Heart right ventricle (tissue), 16 donors: ENCODE measurements at regions not wholly inside any gene's neighbourhood (a gene's known extent, or its start where the extent isn't known, plus 50 kb on each side); places are given as distances from the start of the nearest gene placed in this dataset.
"Not testable (repeated sequence)": the region's sequence is repeated elsewhere in the genome, so short reads cannot be mapped to it uniquely, and the experiment has no call there.

ENCODE experiments used
- ATAC-seq, 8 donors: fragments of 200-7000 bp; cut with Tn5 transposase; one replicate each; pipeline ENCODE4 v1.9.1; 2020; ENCODE audit warnings: mild to moderate bottlenecking in 8 of 8, moderate library complexity in 8 of 8, moderate number of reproducible peaks in 1 of 8
- DNase-seq, 2 donors: peaks; one replicate each; pipeline ENCODE4 v3.0.0-alpha.2; 2020
- H3K27ac ChIP-seq, 10 donors: fragments of 200-600 bp; sonication (generic) in 2 of 10; one replicate each; pipeline versions ENCODE4 v1.5.0 to v1.8.0; 2020 to 2022; ENCODE audit warnings: mild to moderate bottlenecking in 3 of 10
- H3K27me3 ChIP-seq, 7 donors: fragments of 200-600 bp; one replicate each; pipeline ENCODE4 v1.8.0; 2021 to 2022; ENCODE audit warnings: mild to moderate bottlenecking in 2 of 7
- H3K36me3 ChIP-seq, 9 donors: fragments of 200-600 bp; sonication (generic) in 1 of 9; one replicate each; pipeline versions ENCODE4 v1.5.0 to v1.8.0; 2020 to 2022; ENCODE audit warnings: mild to moderate bottlenecking in 2 of 9
- H3K4me1 ChIP-seq, 9 donors: fragments of 200-600 bp; sonication (generic) in 1 of 9; one replicate each; pipeline versions ENCODE4 v1.5.0 to v1.8.0; 2020 to 2022; ENCODE audit warnings: mild to moderate bottlenecking in 4 of 9
- H3K4me3 ChIP-seq, 10 donors: fragments of 200-600 bp; sonication (generic) in 2 of 10; one replicate each; pipeline versions ENCODE4 v1.5.0 to v1.8.0; 2020 to 2022; ENCODE audit warnings: mild to moderate bottlenecking in 7 of 10, moderate library complexity in 2 of 10
- H3K9me3 ChIP-seq, 11 donors: fragments of 200-600 bp in 10 of 11; sonication (generic) in 2 of 11; one replicate each; pipeline versions ENCODE4 v1.5.0 to v1.8.0; 2013 to 2022; ENCODE audit warnings: mild to moderate bottlenecking in 2 of 11, control low read depth in 1 of 11, moderate library complexity in 1 of 11
- CTCF ChIP-seq, 9 donors: fragments of 200-600 bp; sonication (generic) in 2 of 9; IDR thresholded peaks; one replicate each; pipeline versions ENCODE4 v1.5.0 to v1.8.0; 2021 to 2022; ENCODE audit warnings: antibody characterized with exemption in 9 of 9, mild to moderate bottlenecking in 5 of 9, moderate library complexity in 1 of 9
- WGBS, 2 donors: extraction: QIAGEN DNeasy Blood & Tissue Kit; methylation state at CpG; one replicate each; pipeline ENCODE4 v1.1.7; 2013; ENCODE audit warnings: inconsistent platforms in 1 of 2; 5-methylcytosine and 5-hydroxymethylcytosine counted together
- intact Hi-C, 10 donors: fragments of 100-400 bp; cut with DNase I; formaldehyde crosslinking; loops; one replicate each; pipeline versions ENCODE4 v1.11.1 to v1.14.2; 2022
- donor health status: Arrhythmogenic right ventricular cardiomyopathy.
- donor health status: ischemic (EF 13 %, LVEDD 7.1; RV severe dilation, severe dysfunction).
- donor health status: healthy with polysubstance abuse.
- donor health status: DM: no; HTN: yes; CAD: no.
- donor health status: DM: no; HTN: no; CAD: no.
- donor health status: ischemic (EF 25% LVEDD 6.9; RV normal size, moderate dysfunction).
- donor health status: ischemic (EF 25% LVEDD 5.7; RV mildly dilated, moderate dysfunction).
- donor health status: healthy.
- donor health status: DM: yes; HTN: yes; CAD: no.
- donor health status: Ischemic cardiomyopathy.
- donor health status: ischemic (EF 35%, LVEDD 5.7; RV mildly dilated, moderate dysfunction).
- donor health status: nonischemic (EF 11% LVEDD 7.7; RV severe dilation, severe dysfunction).
- donor health status: DM: yes; HTN: yes; CAD: no.
- donor health status: PGD.
- donor health status: ischemic (EF 29% LVEDD 5.4; RV normal size, mild dysfunction).
- donor health status: nonischemic (EF 23%, LVEDD 6.1; RV moderate dilation, normal function).

DNA sequence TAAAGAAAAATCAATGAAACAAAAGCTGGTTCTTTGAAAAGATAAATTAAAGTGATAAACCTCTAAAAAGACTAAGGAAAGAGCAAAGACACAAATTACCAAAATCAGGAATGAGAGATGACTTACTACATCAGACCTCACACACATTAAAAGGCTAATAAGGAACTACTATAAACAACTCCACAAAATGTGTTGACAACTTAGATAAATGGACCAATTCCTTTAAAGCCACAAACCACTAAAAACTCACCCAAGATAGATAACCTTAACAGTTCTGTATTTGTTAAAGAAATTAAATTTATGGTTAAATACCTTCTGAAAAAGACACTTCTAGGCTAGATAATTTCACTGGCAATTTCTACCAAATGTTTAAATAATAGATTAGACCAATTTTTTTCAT lies 170.4 kb downstream of the SMAD6 start:
- H3K4me3 ChIP-seq = no peak overlapping the region
- H3K36me3 ChIP-seq = no peaks in the 10 kb centered on the region
- H3K27me3 ChIP-seq = no peaks in the 10 kb centered on the region
- DNase-seq = no peak
- no peak for TF ChIP-seq CTCF (IDR thresholded peaks at IDR 0.05)
- H3K4me1 ChIP-seq = peaks cover 0 to 20% (median 15%) of the 10 kb centered on the region in 9 donors
- H3K27ac ChIP-seq = no peak overlapping the region
- peaks cover 0 to 9% (median 0%) of the 10 kb centered on the region in 11 donors for H3K9me3 ChIP-seq
- intact Hi-C loops = no loop called here
- ATAC-seq = no peak

GRCh38 chr15:66873331-66873730 lies 171.3 kb downstream of the SMAD6 start:
- peaks cover 7 to 29% (median 24%) of the 10 kb centered on the region in 9 donors for H3K4me1 ChIP-seq
- H3K36me3 ChIP-seq, H3K4me3 ChIP-seq, H3K27me3 ChIP-seq, intact Hi-C loops, ATAC-seq, DNase-seq, H3K9me3 ChIP-seq, H3K27ac ChIP-seq: not testable (repeated sequence)
- WGBS, 2 donors = 92 to 95% methylated on average over 3 of the region's 3 CpGs

- Histone ChIP-seq H3K36me3 (no peaks in the 10 kb centered on the region), H3K4me1 (peaks cover 9 to 30% (median 27%) of the 10 kb centered on the region in 9 donors), H3K27ac (no peak overlapping the region), H3K9me3 (peaks cover 0 to 9% (median 0%) of the 10 kb centered on the region in 11 donors), H3K4me3 (no peak overlapping the region), H3K27me3 (no peaks in the 10 kb centered on the region)
- no peak for DNase-seq
- WGBS, 2 donors = 94 to 96% methylated on average over 6 of the region's 6 CpGs
- ATAC-seq = no peak
- intact Hi-C loops = no loop called here
- TF ChIP-seq CTCF (IDR thresholded peaks at IDR 0.05) = no peak
Observed at GRCh38 chr15:66873856-66874255, 171.8 kb downstream of the SMAD6 start.

GRCh38 chr15:66875588-66876420 lies 173.8 kb downstream of the SMAD6 start:
- Histone ChIP-seq H3K27ac (peak overlapping the region in 4 of 10 donors; percentile 14 to 91 (median 82)), H3K27me3 (no peaks in the 10 kb centered on the region), H3K9me3 (peaks cover 0 to 6% (median 0%) of the 10 kb centered on the region in 11 donors), H3K36me3 (no peaks in the 10 kb centered on the region), H3K4me1 (peaks cover 9 to 49% (median 37%) of the 10 kb centered on the region in 9 donors), H3K4me3 (no peak overlapping the region)
- no peak for TF ChIP-seq CTCF (IDR thresholded peaks at IDR 0.05)
- DNase-seq = no peak
- intact Hi-C loops = loop anchor here in 1 of 10 donors (1.0 kb wide), 1 partner anchor 12 kb away; no protein-coding TSS in a partner anchor
- WGBS, 2 donors = 94% methylated on average over 17 of the region's 17 CpGs
- ATAC-seq = no peak

DNA sequence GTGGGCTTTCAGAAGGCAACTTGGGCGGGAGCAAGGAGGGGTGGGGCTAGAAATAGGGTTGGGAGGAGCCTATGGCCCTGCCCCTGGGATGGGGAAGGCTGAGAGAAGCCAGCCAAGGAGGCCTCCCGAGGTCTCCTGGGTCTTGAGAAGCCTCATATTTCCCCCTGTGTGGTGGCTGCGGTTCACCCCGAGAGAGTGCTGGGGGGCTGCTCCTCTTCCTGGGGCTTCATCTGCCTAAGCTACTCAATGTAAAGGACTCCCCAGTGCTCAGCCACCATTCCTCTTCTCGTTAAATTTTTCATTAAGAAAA lies 174.3 kb downstream of the SMAD6 start:
- Histone ChIP-seq H3K4me1 (peaks cover 9 to 55% (median 41%) of the 10 kb centered on the region in 9 donors), H3K27ac (peak overlapping the region in 4 of 10 donors; percentile 14 to 91 (median 82))
- 65 to 68% methylated on average over 5 of the region's 5 CpGs for WGBS, 2 donors

More for the DNA sequence above, 174.3 kb downstream of the SMAD6 start:
- ATAC-seq (peak in 2 of 8 donors; percentile 7 to 19), DNase-seq (no peak)
- intact Hi-C loops = no loop called here
- TF ChIP-seq CTCF (IDR thresholded peaks at IDR 0.05) = no peak
- Histone ChIP-seq H3K9me3 (no peaks in the 10 kb centered on the region), H3K36me3 (no peaks in the 10 kb centered on the region), H3K27me3 (no peaks in the 10 kb centered on the region), H3K4me3 (no peak overlapping the region)
